ENCODE measurements at regions not wholly inside any gene's neighbourhood (a gene's known extent, or its start where the extent isn't known, plus 50 kb on each side); places are given as distances from the start of the nearest gene placed in this dataset.
"Not testable (repeated sequence)": the region's sequence is repeated elsewhere in the genome, so short reads cannot be mapped to it uniquely, and the experiment has no call there.

DNA sequence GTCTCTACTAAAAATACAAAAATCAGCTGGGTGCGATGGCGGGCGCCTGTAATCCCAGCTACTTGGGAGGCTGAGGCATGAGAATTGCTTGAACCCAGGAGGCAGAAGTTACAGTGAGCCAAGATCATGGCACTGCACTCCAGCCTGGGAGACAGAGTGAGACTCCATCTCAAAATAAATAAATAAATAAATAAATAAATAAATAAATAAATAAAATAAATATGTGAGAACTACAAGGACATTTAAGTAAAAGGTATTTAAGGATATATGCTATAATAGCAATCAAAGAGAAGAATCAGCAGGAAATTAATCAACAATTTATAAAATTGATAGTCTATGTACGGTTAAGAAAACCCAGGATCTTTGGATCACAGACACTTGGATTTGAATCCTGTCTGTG is 154.0 kb upstream of the MPDZ start:
- H3K4me2 ChIP-seq (ENCODE audit: insufficient read depth, low read length); DNase-seq (ENCODE audit: extremely low read depth in 1 of 4, low spot score in 3 of 4); H3K4me1 ChIP-seq (replicated peaks in 1 of 2; ENCODE audit: control insufficient read depth in 2 of 2, insufficient read depth in 2 of 2, low read length in 2 of 2); H2AFZ ChIP-seq (ENCODE audit: low read depth, low read length); H3K9me3 ChIP-seq (replicated peaks; ENCODE audit: control insufficient read depth, insufficient read depth, low read depth, low read length); H3K9me1 ChIP-seq (ENCODE audit: control insufficient read depth, insufficient read depth, low read length); BruUV-seq (replicated peaks); ATAC-seq; CTCF ChIA-PET (ENCODE audit: low intra/inter-chr PET ratio); H3K79me2 ChIP-seq (ENCODE audit: control insufficient read depth, insufficient read depth, low read length); H4K20me1 ChIP-seq (replicated peaks; ENCODE audit: control insufficient read depth, insufficient read depth, low read length); POLR2A ChIA-PET; H3K27ac ChIP-seq (ENCODE audit: extremely low read depth, low read depth, low read length); H3K36me3 ChIP-seq (ENCODE audit: control insufficient read depth, insufficient read depth, low read length); FAIRE-seq; intact Hi-C loops (cut with micrococcal nuclease); H3K9ac ChIP-seq (ENCODE audit: insufficient read depth in 1 of 2, low read depth in 2 of 2, low read length in 2 of 2); H3K27me3 ChIP-seq (ENCODE audit: control insufficient read depth in 2 of 2, insufficient read depth in 2 of 2, low read length in 2 of 2); H3K4me3 ChIP-seq: not testable (repeated sequence)
- WGBS (ENCODE audit: insufficient coverage, low coverage, missing lambda C conversion rate): 0% methylated on average over 1 of the region's 4 CpGs
- in situ Hi-C loops (cut with MboI): loop anchor here (25.0 kb wide), 1 partner anchor 1004 kb away; no protein-coding TSS in a partner anchor

DNA sequence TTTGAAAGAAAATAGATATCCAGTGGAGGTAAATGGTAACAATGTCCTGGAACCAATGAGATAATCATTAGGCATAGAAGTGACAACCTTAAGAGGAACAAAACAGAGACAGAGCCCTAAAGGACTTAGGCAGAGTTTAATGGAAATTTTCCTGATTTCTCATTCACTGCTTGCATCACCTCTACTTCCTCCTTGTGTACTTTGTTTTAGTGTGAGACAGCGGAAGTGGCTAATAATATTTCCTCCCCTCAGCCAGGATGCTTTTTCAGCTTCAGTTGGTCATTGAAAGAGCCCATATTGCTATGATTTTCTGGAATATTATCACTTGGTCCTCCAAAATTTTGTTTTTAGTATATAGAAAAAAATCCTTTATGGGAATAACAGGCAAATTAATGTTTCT is 153.4 kb upstream of the MPDZ start:
- no peak for TF ChIP-seq ZFP30 (CRISPR knock-in tag; IDR thresholded peaks at IDR 0.05; ENCODE audit: borderline replicate concordance)
- TF ChIP-seq, protein P1, sequence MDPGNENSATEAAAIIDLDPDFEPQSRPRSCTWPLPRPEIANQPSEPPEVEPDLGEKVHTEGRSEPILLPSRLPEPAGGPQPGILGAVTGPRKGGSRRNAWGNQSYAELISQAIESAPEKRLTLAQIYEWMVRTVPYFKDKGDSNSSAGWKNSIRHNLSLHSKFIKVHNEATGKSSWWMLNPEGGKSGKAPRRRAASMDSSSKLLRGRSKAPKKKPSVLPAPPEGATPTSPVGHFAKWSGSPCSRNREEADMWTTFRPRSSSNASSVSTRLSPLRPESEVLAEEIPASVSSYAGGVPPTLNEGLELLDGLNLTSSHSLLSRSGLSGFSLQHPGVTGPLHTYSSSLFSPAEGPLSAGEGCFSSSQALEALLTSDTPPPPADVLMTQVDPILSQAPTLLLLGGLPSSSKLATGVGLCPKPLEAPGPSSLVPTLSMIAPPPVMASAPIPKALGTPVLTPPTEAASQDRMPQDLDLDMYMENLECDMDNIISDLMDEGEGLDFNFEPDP (CRISPR knock-in tag; IDR thresholded peaks at IDR 0.05): no peak
- TF ChIP-seq ESRRB (CRISPR knock-in tag; IDR thresholded peaks at IDR 0.05; ENCODE audit: borderline replicate concordance): no peak
- TF ChIP-seq ZNF263 (CRISPR knock-in tag; IDR thresholded peaks at IDR 0.05; ENCODE audit: borderline replicate concordance): no peak
- TF ChIP-seq, protein P2, sequence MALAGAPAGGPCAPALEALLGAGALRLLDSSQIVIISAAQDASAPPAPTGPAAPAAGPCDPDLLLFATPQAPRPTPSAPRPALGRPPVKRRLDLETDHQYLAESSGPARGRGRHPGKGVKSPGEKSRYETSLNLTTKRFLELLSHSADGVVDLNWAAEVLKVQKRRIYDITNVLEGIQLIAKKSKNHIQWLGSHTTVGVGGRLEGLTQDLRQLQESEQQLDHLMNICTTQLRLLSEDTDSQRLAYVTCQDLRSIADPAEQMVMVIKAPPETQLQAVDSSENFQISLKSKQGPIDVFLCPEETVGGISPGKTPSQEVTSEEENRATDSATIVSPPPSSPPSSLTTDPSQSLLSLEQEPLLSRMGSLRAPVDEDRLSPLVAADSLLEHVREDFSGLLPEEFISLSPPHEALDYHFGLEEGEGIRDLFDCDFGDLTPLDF (CRISPR knock-in tag; IDR thresholded peaks at IDR 0.05): no peak
- TF ChIP-seq, protein P3, sequence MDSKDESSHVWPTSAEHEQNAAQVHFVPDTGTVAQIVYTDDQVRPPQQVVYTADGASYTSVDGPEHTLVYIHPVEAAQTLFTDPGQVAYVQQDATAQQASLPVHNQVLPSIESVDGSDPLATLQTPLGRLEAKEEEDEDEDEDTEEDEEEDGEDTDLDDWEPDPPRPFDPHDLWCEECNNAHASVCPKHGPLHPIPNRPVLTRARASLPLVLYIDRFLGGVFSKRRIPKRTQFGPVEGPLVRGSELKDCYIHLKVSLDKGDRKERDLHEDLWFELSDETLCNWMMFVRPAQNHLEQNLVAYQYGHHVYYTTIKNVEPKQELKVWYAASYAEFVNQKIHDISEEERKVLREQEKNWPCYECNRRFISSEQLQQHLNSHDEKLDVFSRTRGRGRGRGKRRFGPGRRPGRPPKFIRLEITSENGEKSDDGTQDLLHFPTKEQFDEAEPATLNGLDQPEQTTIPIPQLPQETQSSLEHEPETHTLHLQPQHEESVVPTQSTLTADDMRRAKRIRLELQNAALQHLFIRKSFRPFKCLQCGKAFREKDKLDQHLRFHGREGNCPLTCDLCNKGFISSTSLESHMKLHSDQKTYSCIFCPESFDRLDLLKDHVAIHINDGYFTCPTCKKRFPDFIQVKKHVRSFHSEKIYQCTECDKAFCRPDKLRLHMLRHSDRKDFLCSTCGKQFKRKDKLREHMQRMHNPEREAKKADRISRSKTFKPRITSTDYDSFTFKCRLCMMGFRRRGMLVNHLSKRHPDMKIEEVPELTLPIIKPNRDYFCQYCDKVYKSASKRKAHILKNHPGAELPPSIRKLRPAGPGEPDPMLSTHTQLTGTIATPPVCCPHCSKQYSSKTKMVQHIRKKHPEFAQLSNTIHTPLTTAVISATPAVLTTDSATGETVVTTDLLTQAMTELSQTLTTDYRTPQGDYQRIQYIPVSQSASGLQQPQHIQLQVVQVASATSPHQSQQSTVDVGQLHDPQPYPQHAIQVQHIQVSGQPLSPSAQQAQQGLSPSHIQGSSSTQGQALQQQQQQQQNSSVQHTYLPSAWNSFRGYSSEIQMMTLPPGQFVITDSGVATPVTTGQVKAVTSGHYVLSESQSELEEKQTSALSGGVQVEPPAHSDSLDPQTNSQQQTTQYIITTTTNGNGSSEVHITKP (IDR thresholded peaks at IDR 0.05; ENCODE audit: partially characterized antibody): no peak
- no peak overlapping the region for H3K4me3 ChIP-seq
- no peak overlapping the region for H2AFZ ChIP-seq (ENCODE audit: low read depth, low read length)
- H3K9me3 ChIP-seq (replicated peaks; ENCODE audit: control insufficient read depth, insufficient read depth, low read depth, low read length): no peaks in the 10 kb centered on the region
- no peaks in the 10 kb centered on the region for H3K36me3 ChIP-seq (ENCODE audit: control insufficient read depth, insufficient read depth, low read length)
- H3K27ac ChIP-seq (ENCODE audit: extremely low read depth, low read depth, low read length): no peak overlapping the region
- H3K9ac ChIP-seq (ENCODE audit: insufficient read depth in 1 of 2, low read depth in 2 of 2, low read length in 2 of 2): no peak overlapping the region
- 0% methylated on average over 1 of the region's 1 CpG for WGBS (ENCODE audit: insufficient coverage, low coverage, missing lambda C conversion rate)
- no peaks in the 10 kb centered on the region for H3K9me1 ChIP-seq (ENCODE audit: control insufficient read depth, insufficient read depth, low read length)
- POLR2A ChIA-PET: no interaction called here
- no peaks in the 10 kb centered on the region for H3K79me2 ChIP-seq (ENCODE audit: control insufficient read depth, insufficient read depth, low read length)
- H4K20me1 ChIP-seq (replicated peaks; ENCODE audit: control insufficient read depth, insufficient read depth, low read length): no peaks in the 10 kb centered on the region
- CTCF ChIA-PET (ENCODE audit: low intra/inter-chr PET ratio): no interaction called here
- in situ Hi-C loops (cut with MboI) (loop anchor here (25.0 kb wide), 1 partner anchor 1004 kb away; no protein-coding TSS in a partner anchor), intact Hi-C loops (cut with micrococcal nuclease) (no loop called here)
- H3K4me2 ChIP-seq (ENCODE audit: insufficient read depth, low read length): no peak overlapping the region
- ATAC-seq (no peak), FAIRE-seq (no peak), DNase-seq (ENCODE audit: extremely low read depth in 1 of 4, low spot score in 3 of 4) (no peak)
- no TSS peak for BruUV-seq (replicated peaks)
- no peaks in the 10 kb centered on the region for H3K4me1 ChIP-seq (replicated peaks in 1 of 2; ENCODE audit: control insufficient read depth in 2 of 2, insufficient read depth in 2 of 2, low read length in 2 of 2)
- no peaks in the 10 kb centered on the region for H3K27me3 ChIP-seq (ENCODE audit: control insufficient read depth in 2 of 2, insufficient read depth in 2 of 2, low read length in 2 of 2)

All from K562 (cell line).